K562 (cell line): ENCODE measurements at regions not wholly inside any gene's neighbourhood (a gene's known extent, or its start where the extent isn't known, plus 50 kb on each side); places are given as distances from the start of the nearest gene placed in this dataset.

Source experiments
- ATAC-seq: fragments of 200-7000 bp; cut with Tn5 transposase; 3 replicates; pipeline ENCODE4 v1.9.1; 2020; ENCODE audit warnings: moderate library complexity
- BruUV-seq: library from RNA; stranded (reverse); fragments of 400-500 nt; replicated peaks from 2 replicates; lab custom pipeline; 2021; lab: Mats Ljungman, UMichigan
- CTCF ChIA-PET: fragments of 300-600 bp; formaldehyde crosslinking; extraction: SDS; loops from one replicate; lab custom pipeline; 2021; ENCODE audit warnings: low intra/inter-chr PET ratio; lab: Yijun Ruan, JAX
- POLR2A ChIA-PET: fragments of 300-600, 350-650 bp; sonication (Branson Sonifier 250); formaldehyde crosslinking; extraction: SDS; loops from one replicate; lab custom pipeline; 2021; ENCODE audit warnings: antibody characterized with exemption, inconsistent platforms; lab: Yijun Ruan, JAX
- DNase-seq, 4 experiments: peaks; one replicate each; pipeline versions ENCODE4 v3.0.0 to v3.0.0-alpha.2; 2011 to 2018; ENCODE audit warnings: low spot score in 3 of 4, mixed read lengths in 3 of 4; ENCODE audit errors: extremely low read depth in 1 of 4
- FAIRE-seq: peaks from 2 replicates; lab custom pipeline; 2011; peaks lifted over from hg19 to GRCh38; lab: Jason Lieb, UNC
- H2AFZ ChIP-seq: 2 replicates; pipeline ENCODE4 v1.6.0; 2011; ENCODE audit warnings: low read depth, low read length, control low read depth, inconsistent platforms
- H3K27ac ChIP-seq: fragments of 200-600 bp; 3 replicates; pipeline ENCODE4 v1.8.0; 2011; ENCODE audit warnings: low read depth, mild to moderate bottlenecking, control low read depth, inconsistent platforms, low read length, moderate library complexity, mixed read lengths; ENCODE audit errors: extremely low read depth
- H3K27me3 ChIP-seq, 2 experiments: fragments of 300-600 bp in 1 of 2; 2 replicates in 1 of 2; 3 replicates in 1 of 2; pipeline versions ENCODE4 v1.6.0 to v1.8.0; 2011; ENCODE audit warnings: inconsistent platforms in 2 of 2, low read length in 2 of 2, mild to moderate bottlenecking in 1 of 2, mixed read lengths in 1 of 2, moderate library complexity in 1 of 2; ENCODE audit not compliant: control insufficient read depth in 2 of 2, insufficient read depth in 2 of 2
- H3K36me3 ChIP-seq: fragments of 300-600 bp; 3 replicates; pipeline ENCODE4 v1.8.0; 2011; ENCODE audit warnings: mild to moderate bottlenecking, low read length, inconsistent platforms; ENCODE audit not compliant: control insufficient read depth, insufficient read depth
- H3K4me1 ChIP-seq, 2 experiments: fragments of 200-600 bp in 1 of 2; replicated peaks in 1 of 2; 2 replicates in 1 of 2; 3 replicates in 1 of 2; pipeline versions ENCODE4 v1.5.1 to v1.8.0; 2011; ENCODE audit warnings: inconsistent platforms in 2 of 2, low read length in 2 of 2, mild to moderate bottlenecking in 1 of 2, mixed read lengths in 1 of 2, moderate library complexity in 1 of 2; ENCODE audit not compliant: control insufficient read depth in 2 of 2, insufficient read depth in 2 of 2
- H3K4me2 ChIP-seq: 2 replicates; pipeline ENCODE4 v1.6.1; 2011; ENCODE audit warnings: low read length, control low read depth, inconsistent platforms, mixed read lengths; ENCODE audit not compliant: insufficient read depth
- H3K4me3 ChIP-seq: fragments of 200-600 bp; sonication (generic), shearing (Covaris generic); 2 replicates; pipeline ENCODE4 v1.5.1; 2016; ENCODE audit warnings: control low read depth, inconsistent platforms
- H3K79me2 ChIP-seq: fragments of 200-600 bp; 3 replicates; pipeline ENCODE4 v1.8.0; 2011; ENCODE audit warnings: low read length, inconsistent platforms; ENCODE audit not compliant: control insufficient read depth, insufficient read depth
- H3K9ac ChIP-seq, 2 experiments: 2 replicates each; pipeline versions ENCODE4 v1.6.0 to v1.6.1; 2011; ENCODE audit warnings: low read depth in 2 of 2, low read length in 2 of 2, control low read depth in 1 of 2, inconsistent platforms in 1 of 2, mild to moderate bottlenecking in 1 of 2, mixed read lengths in 1 of 2; ENCODE audit not compliant: insufficient read depth in 1 of 2
- H3K9me1 ChIP-seq: one replicate; pipeline ENCODE4 v1.6.0; 2011; ENCODE audit warnings: inconsistent platforms, mild to moderate bottlenecking, low read length, moderate library complexity; ENCODE audit not compliant: control insufficient read depth, insufficient read depth
- H3K9me3 ChIP-seq: replicated peaks from 2 replicates; pipeline ENCODE4 v1.5.1; 2011; ENCODE audit warnings: low read depth, low read length, inconsistent platforms; ENCODE audit not compliant: control insufficient read depth, insufficient read depth
- H4K20me1 ChIP-seq: replicated peaks from 2 replicates; pipeline ENCODE4 v1.6.1; 2011; ENCODE audit warnings: low read length, inconsistent platforms, mixed read lengths; ENCODE audit not compliant: control insufficient read depth, insufficient read depth
- CBFA2T3 ChIP-seq: fragments of 450-650 bp; IDR thresholded peaks from 2 replicates; pipeline ENCODE4 v1.6.1; 2017
- CHD2 ChIP-seq: IDR thresholded peaks from 2 replicates; pipeline ENCODE4 v1.6.1; 2011; ENCODE audit warnings: low read depth, low read length
- ELK3 ChIP-seq: fragments of 450-650 bp; formaldehyde crosslinking; IDR thresholded peaks from 2 replicates; pipeline ENCODE4 v1.4.0; 2020; ENCODE audit warnings: mild to moderate bottlenecking
- NFE2L1 ChIP-seq: fragments of 450-650 bp; IDR thresholded peaks from 2 replicates; pipeline ENCODE4 v1.6.1; 2016; ENCODE audit warnings: missing genetic modification characterization, low read depth, mild to moderate bottlenecking, missing compliant biosample characterization, moderate library complexity, borderline replicate concordance
- PHF21A ChIP-seq: fragments of 450-650 bp; IDR thresholded peaks from 2 replicates; pipeline ENCODE4 v1.6.1; 2017; ENCODE audit warnings: low read depth, borderline replicate concordance
- POLR3G ChIP-seq: IDR thresholded peaks from 2 replicates; pipeline ENCODE4 v1.6.1; 2011; ENCODE audit not compliant: insufficient read length, insufficient replicate concordance; ENCODE audit errors: extremely low read depth
- SETDB1 ChIP-seq: IDR thresholded peaks from one replicate; pipeline ENCODE4 v1.6.1; 2012; ENCODE audit warnings: low read length, control low read depth, inconsistent platforms
- U2AF2 ChIP-seq: fragments of 200-400 bp; formaldehyde crosslinking; optimal IDR thresholded peaks from 2 replicates; pipeline ENCODE3; 2017; ENCODE audit warnings: low read depth, mild to moderate bottlenecking, low read length
- ZFPM2 ChIP-seq: fragments of 250-450 bp; sonication (Bioruptor Pico); IDR thresholded peaks from 2 replicates; pipeline ENCODE4 v1.5.1; 2022; ENCODE audit warnings: mild to moderate bottlenecking
- ZNF609 ChIP-seq: sonication (generic); formaldehyde crosslinking; IDR thresholded peaks from 2 replicates; pipeline ENCODE4 v1.8.1; 2023; ENCODE audit warnings: missing genetic modification reagents, mild to moderate bottlenecking, borderline replicate concordance
- WGBS: fragments of 100-300 bp; shearing (Covaris generic); methylation state at CpG from one replicate; pipeline ENCODE4 v1.1.6; 2016; ENCODE audit warnings: low coverage, mixed read lengths; ENCODE audit not compliant: insufficient coverage; ENCODE audit errors: missing lambda C conversion rate; 5-methylcytosine and 5-hydroxymethylcytosine counted together
- in situ Hi-C: fragments of 300-500 bp; cut with MboI; formaldehyde crosslinking; loops from 4 replicates; pipeline ENCODE4 v1.15.0; 2018; ENCODE audit warnings: inconsistent platforms, mixed read lengths
- intact Hi-C: fragments of 100-400 bp; cut with micrococcal nuclease; formaldehyde crosslinking; loops from 2 replicates; pipeline ENCODE4 v1.14.2; 2022

GRCh38 chr12:4856596-4856995, 53.1 kb upstream of the KCNA1 start:
- Histone ChIP-seq H3K36me3 (no peaks in the 10 kb centered on the region), H2AFZ (no peak overlapping the region), H3K9me1 (no peaks in the 10 kb centered on the region), H3K27ac (no peak overlapping the region), H3K79me2 (no peaks in the 10 kb centered on the region), H3K4me2 (no peak overlapping the region), H3K9ac (no peak overlapping the region), H3K27me3 (peaks cover 2 to 18% of the 10 kb centered on the region in 2 experiments; a peak in 3 of 5 replicates), H3K9me3 (no peaks in the 10 kb centered on the region), H3K4me3 (no peak overlapping the region), H4K20me1 (0 out of 2 replicates have a peak, but pooled peaks cover 11% of the 10 kb centered on the region), H3K4me1 (no peaks in the 10 kb centered on the region; a peak in 1 of 5 replicates)
- FAIRE-seq, result no peak
- no peak for ATAC-seq
- ChIA-PET CTCF (no interaction called here), POLR2A (interaction anchor here (0.6 to 1.6 kb wide), 4 partner anchors 8 to 1895 kb away, joined by 3 to 4 read pairs (median 4); no protein-coding TSS in a partner anchor)
- intact Hi-C loops (loop anchor here (2.0 to 5.0 kb wide), 3 partner anchors 146 to 278 kb away; no protein-coding TSS in a partner anchor), in situ Hi-C loops (no loop called here)
- no TSS peak for BruUV-seq
- no peak for DNase-seq
- TF ChIP-seq PHF21A (no peak), ZNF609 (CRISPR knock-in tag) (no peak), NFE2L1 (tag) (no peak), ZFPM2 (CRISPR knock-in tag) (no peak), POLR3G (no peak), SETDB1 (no peak), CBFA2T3 (no peak), ELK3 (no peak), CHD2 (no peak), U2AF2 (no peak)
- 4% methylated on average over 4 of the region's 5 CpGs for WGBS
